IPS-18a (cell line): ENCODE measurements at regions not wholly inside any gene's neighbourhood (a gene's known extent, or its start where the extent isn't known, plus 50 kb on each side); places are given as distances from the start of the nearest gene placed in this dataset.

ENCODE experiments used
- H3K27ac ChIP-seq: one replicate; pipeline ENCODE4 v1.5.1; 2013; ENCODE audit warnings: low read length
- H3K27me3 ChIP-seq: one replicate; pipeline ENCODE4 v1.6.1; 2013; ENCODE audit warnings: mild to moderate bottlenecking, low read length; ENCODE audit not compliant: control insufficient read depth, insufficient read depth
- H3K36me3 ChIP-seq: one replicate; pipeline ENCODE4 v1.6.1; 2013; ENCODE audit warnings: low read depth, low read length; ENCODE audit not compliant: control insufficient read depth
- H3K4me1 ChIP-seq: one replicate; pipeline ENCODE4 v1.6.1; 2013; ENCODE audit warnings: low read depth, low read length; ENCODE audit not compliant: control insufficient read depth
- H3K4me3 ChIP-seq: one replicate; pipeline ENCODE4 v1.5.1; 2013; ENCODE audit warnings: low read length
- H3K9ac ChIP-seq: one replicate; pipeline ENCODE4 v1.6.1; 2013; ENCODE audit warnings: mild to moderate bottlenecking, low read length, moderate library complexity
- H3K9me3 ChIP-seq: one replicate; pipeline ENCODE4 v1.6.1; 2013; ENCODE audit warnings: low read depth, low read length; ENCODE audit not compliant: control insufficient read depth

DNA sequence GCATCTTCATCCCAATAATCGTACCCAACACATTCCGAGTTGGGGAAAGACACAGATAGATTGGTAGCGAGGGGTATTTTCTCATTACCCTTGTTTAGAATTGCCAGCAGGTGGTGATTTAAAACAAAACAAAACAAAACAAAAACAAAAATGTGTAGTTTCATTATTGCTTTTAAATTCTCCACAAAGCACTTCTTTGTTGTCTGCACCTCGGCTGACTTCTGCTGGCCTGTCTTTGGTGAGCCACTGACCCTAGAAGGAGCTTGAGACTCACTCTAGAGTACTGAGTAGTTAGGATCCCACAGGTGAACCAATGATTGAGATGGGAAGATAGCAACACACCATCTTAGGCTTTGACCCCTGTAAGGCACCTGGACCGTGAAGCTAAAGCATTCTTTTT is 105.4 kb upstream of the BET1 start:
- Histone ChIP-seq H3K4me3 (no peak overlapping the region), H3K4me1 (no peaks in the 10 kb centered on the region), H3K9me3 (no peaks in the 10 kb centered on the region), H3K36me3 (no peaks in the 10 kb centered on the region), H3K27me3 (no peaks in the 10 kb centered on the region), H3K27ac (no peak overlapping the region), H3K9ac (no peak overlapping the region)

DNA sequence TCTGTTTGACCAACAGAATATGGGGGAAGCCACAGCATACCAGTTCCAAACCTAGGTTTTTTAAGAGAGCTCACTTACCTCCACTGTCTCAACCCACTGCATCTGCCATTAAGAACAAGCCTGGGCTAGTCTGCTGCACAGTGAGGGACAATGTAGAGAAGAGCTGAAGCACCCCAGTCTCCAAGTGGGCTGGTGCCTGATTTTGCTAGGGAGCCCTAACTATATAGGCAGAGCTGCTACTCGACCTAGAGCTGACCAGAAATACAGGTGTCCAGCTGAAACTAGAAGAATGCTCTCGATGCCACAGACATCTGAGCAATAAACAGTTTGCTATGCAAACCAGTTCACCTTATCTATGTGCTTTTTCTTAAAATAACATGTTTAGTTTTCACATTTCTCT is 106.9 kb upstream of the BET1 start:
- no peak overlapping the region for H3K4me3 ChIP-seq
- no peaks in the 10 kb centered on the region for H3K27me3 ChIP-seq
- no peaks in the 10 kb centered on the region for H3K9me3 ChIP-seq
- H3K4me1 ChIP-seq = no peaks in the 10 kb centered on the region
- no peak overlapping the region for H3K9ac ChIP-seq
- H3K27ac ChIP-seq = no peak overlapping the region
- no peaks in the 10 kb centered on the region for H3K36me3 ChIP-seq

DNA sequence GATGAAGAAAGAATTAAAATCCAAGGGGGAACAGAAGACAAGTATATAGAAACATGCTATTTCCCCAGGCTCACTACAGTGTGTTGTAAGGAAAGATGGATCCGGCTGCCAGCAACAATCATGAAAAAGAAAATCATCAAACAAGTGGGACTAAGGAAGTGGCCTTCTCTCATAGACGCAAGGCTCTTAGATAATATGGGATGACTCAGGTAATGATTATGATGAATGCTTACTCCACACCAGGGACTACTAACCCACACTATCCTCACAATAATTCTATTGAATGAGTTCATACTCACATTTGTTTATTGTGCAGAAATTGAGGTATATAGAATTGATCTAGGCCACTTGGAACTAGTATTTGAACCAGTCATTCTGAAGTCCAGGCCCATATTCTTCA is 111.2 kb upstream of the BET1 start:
- Histone ChIP-seq H3K27ac (no peak overlapping the region), H3K36me3 (no peaks in the 10 kb centered on the region), H3K9ac (no peak overlapping the region), H3K27me3 (no peaks in the 10 kb centered on the region), H3K4me1 (no peaks in the 10 kb centered on the region), H3K4me3 (no peak overlapping the region), H3K9me3 (no peaks in the 10 kb centered on the region)

DNA sequence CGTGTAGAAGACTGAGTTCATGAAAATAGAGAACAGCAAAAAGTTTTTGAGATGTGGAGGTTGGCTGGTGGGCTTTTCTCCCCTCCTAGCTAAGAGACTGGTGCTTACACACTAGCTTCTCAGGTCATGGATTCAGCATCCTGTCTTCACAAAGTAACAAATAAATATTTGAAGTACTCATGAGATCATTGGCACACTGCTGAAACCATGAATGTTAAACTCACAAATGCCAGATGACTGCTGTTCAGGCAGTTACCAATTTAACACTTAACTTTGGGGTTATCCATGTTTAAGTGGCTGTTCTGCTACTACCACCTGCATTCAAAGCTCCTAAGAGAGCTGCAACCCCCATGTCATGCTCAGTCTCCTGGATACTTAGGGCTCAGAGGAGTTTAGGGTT is 119.0 kb upstream of the BET1 start:
- H3K9ac ChIP-seq = no peak overlapping the region
- no peaks in the 10 kb centered on the region for H3K27me3 ChIP-seq
- no peak overlapping the region for H3K27ac ChIP-seq
- H3K36me3 ChIP-seq = no peaks in the 10 kb centered on the region
- no peak overlapping the region for H3K4me3 ChIP-seq
- no peaks in the 10 kb centered on the region for H3K9me3 ChIP-seq
- no peaks in the 10 kb centered on the region for H3K4me1 ChIP-seq

DNA sequence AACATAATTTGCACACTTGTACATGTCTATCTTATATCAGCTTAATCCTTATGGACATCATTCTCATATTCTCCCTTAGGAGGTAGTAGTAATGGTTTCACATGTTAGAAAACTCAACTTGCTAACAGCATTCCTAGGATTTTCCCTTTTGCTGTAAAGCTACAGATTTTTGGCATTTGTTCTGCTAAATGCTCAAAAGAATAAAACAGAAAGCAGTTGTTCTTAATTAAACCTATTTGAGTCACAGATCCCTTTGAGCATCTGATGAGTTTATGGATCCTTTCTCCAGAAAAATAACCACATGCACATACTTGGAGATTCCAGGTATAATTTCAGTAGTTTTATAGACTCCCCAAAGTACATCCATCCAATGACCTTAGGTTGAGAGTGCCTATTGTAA is 122.9 kb upstream of the BET1 start:
- H3K4me1 ChIP-seq = no peaks in the 10 kb centered on the region
- no peaks in the 10 kb centered on the region for H3K36me3 ChIP-seq
- H3K9me3 ChIP-seq = no peaks in the 10 kb centered on the region
- no peak overlapping the region for H3K9ac ChIP-seq
- H3K4me3 ChIP-seq = no peak overlapping the region
- H3K27ac ChIP-seq = no peak overlapping the region
- H3K27me3 ChIP-seq = no peaks in the 10 kb centered on the region

DNA sequence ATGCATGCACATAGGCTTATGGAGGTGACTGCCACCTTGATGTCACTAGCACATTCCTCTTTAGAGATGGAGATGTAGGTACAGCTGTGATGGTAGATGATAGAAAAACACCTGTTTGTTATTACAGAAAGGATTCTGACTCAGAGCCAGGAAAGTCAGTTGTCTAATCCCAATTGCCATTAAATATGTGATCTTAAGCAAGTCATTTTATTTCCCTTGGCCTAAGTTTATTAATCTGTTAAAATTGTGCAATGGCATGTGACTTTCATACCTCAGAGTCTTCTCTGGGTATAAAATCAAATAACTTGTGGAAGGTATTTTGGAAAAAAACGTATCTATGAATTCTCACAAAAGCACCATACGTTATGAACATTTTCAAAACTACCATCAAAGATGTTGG is 123.9 kb upstream of the BET1 start:
- H3K36me3 ChIP-seq = no peaks in the 10 kb centered on the region

DNA sequence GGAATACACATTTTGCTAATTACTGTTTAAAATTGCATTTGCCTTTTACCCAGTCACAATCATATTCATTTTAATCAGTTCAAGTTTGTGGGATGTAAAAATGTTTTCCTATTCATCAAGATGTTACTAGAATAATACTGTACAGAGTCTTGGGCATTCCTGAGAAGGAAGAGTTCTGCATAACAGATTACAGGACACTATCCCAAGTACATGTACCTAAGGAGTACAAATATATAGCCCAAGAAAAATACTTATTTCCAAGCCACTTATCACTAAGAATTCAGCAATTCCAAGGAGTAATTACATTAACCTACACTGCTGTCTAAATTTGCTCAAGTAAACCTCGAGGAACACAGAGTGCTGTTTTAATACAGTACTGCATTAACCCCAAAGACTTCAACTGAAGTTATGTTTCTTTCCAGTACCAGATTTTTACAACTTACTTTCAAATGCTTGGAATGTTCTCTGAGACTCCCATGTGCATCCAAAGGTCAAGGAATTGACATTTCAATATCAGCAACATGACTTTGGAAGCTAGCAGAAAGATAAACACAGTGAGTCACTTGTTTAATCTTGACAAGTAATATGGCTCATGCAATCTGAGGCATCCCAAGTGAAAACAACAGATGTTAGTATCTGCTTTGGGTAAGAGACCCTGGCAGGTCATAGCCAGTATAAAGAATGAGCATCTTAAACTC is 125.4 kb upstream of the BET1 start:
- Histone ChIP-seq H3K27ac (no peak overlapping the region), H3K9me3 (no peaks in the 10 kb centered on the region), H3K9ac (no peak overlapping the region), H3K4me3 (no peak overlapping the region), H3K4me1 (peaks cover 3% of the 10 kb centered on the region), H3K36me3 (no peaks in the 10 kb centered on the region), H3K27me3 (no peaks in the 10 kb centered on the region)

More for the DNA sequence above, 123.9 kb upstream of the BET1 start:
- Histone ChIP-seq H3K9me3 (no peaks in the 10 kb centered on the region), H3K27me3 (no peaks in the 10 kb centered on the region), H3K4me3 (no peak overlapping the region), H3K27ac (no peak overlapping the region), H3K4me1 (no peaks in the 10 kb centered on the region), H3K9ac (no peak overlapping the region)

DNA sequence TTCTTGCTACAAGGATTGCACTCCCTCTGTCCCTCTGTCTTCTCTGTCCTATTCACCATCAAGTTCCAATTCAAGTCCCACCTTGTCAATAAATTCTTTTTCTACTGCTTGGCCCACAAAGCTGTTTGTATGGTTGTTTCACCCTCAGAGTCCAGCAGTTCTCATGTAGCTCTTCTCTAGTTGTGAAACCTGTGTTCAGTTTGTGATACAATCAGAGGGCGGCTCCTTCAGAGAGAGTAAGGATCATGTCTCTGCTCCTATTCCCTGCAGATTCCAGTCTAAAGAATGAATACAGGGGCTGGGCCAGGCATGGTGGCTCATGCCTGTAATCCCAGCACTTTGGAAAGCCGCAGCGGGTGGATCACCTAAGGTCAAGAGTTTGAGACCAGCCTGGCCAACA is 126.6 kb upstream of the BET1 start:
- Histone ChIP-seq H3K27me3 (no peaks in the 10 kb centered on the region), H3K9me3 (no peaks in the 10 kb centered on the region), H3K4me1 (peaks cover 3% of the 10 kb centered on the region), H3K4me3 (no peak overlapping the region), H3K27ac (no peak overlapping the region), H3K9ac (no peak overlapping the region), H3K36me3 (no peaks in the 10 kb centered on the region)

DNA sequence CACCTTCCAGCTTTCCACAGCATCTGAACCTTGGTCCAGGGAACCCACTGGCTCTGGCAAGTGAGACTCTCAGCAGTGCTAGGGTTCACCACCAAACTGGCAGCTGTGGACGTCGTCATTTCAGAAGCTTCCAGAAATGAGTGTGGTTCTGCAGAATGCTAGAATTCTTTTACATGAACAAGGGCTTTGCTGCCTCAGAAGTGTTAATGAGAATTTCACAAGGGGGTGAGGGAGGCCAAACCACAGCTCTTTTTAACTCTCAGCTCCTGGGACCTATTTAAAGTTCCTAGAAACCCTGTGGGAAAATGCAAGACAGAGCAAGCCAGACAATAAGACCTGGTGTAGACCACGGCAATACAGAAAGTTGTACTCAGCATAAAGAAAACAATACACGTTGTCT is 129.3 kb upstream of the BET1 start:
- H3K4me3 ChIP-seq = no peak overlapping the region
- no peaks in the 10 kb centered on the region for H3K9me3 ChIP-seq
- no peak overlapping the region for H3K27ac ChIP-seq
- no peak overlapping the region for H3K9ac ChIP-seq
- H3K4me1 ChIP-seq = peaks cover 3% of the 10 kb centered on the region
- no peaks in the 10 kb centered on the region for H3K36me3 ChIP-seq
- H3K27me3 ChIP-seq = no peaks in the 10 kb centered on the region

DNA sequence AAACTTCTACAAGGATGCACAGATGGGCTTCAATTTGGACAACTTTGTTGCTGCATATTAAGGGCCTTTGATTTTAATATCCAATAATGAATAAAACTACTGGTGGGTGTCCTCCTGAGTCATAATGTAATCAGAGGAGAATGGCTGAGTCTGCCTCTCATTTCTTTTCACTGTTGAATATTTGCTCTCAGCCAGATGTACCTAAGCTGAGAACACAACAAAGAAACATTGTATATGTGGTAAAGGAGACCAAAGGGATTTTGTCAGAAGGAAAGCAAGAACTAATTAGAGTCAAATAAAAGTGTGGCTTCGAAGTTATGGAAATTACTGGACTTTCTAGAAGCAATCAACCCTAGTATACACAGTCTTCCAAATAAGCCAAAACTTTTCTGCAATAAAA is 131.0 kb upstream of the BET1 start:
- H3K9me3 ChIP-seq = no peaks in the 10 kb centered on the region
- no peak overlapping the region for H3K9ac ChIP-seq
- H3K27me3 ChIP-seq = no peaks in the 10 kb centered on the region
- peaks cover 3% of the 10 kb centered on the region for H3K4me1 ChIP-seq
- no peak overlapping the region for H3K27ac ChIP-seq
- H3K4me3 ChIP-seq = no peak overlapping the region
- no peaks in the 10 kb centered on the region for H3K36me3 ChIP-seq

DNA sequence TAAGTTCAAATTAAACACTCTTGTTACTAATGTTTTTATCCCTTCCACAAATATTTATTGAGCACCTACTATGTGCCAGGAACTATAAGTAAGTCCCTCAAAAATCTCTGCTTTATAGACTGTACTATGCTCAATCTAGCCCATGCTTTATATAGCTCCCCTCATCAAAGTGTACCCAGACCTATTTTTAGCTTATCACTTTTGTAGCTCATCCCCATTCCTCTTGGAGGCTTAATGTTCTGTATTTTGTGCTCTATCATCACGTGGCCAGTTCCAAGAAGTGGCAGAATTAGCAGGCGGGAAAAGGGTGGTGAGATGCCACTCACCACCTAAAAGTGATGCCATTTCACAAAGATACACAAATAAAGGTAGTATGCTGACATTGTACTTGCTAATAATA is 138.1 kb upstream of the BET1 start:
- no peaks in the 10 kb centered on the region for H3K36me3 ChIP-seq
- H3K27ac ChIP-seq = no peak overlapping the region
- H3K27me3 ChIP-seq = no peaks in the 10 kb centered on the region

DNA sequence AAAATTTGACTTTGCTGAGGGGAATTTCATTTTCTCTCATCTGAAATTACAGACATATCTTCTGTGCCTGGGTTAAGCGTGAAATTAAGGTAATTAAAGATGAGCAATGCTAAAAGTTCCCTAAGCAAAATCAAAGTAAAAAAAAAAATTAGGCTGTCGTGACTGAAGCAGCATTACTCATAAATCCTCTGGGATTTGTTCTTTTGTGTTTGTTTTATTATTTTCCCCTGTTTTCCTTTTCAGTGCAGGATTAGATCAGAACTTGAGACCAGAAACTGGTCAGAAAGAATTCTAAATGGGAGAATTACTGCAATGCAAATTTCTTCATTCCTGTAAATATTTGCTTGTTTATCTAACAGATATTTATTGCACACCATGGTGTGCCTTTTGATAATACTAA is 141.4 kb upstream of the BET1 start:
- H3K27me3 ChIP-seq = no peaks in the 10 kb centered on the region
- no peak overlapping the region for H3K9ac ChIP-seq
- no peaks in the 10 kb centered on the region for H3K9me3 ChIP-seq
- H3K4me3 ChIP-seq = no peak overlapping the region
- no peaks in the 10 kb centered on the region for H3K36me3 ChIP-seq
- peaks cover 3% of the 10 kb centered on the region for H3K4me1 ChIP-seq
- H3K27ac ChIP-seq = no peak overlapping the region

More for the DNA sequence above, 138.1 kb upstream of the BET1 start:
- Histone ChIP-seq H3K4me1 (peaks cover 3% of the 10 kb centered on the region), H3K9me3 (no peaks in the 10 kb centered on the region), H3K9ac (no peak overlapping the region), H3K4me3 (no peak overlapping the region)
